ENCODE measurements at regions not wholly inside any gene's neighbourhood (a gene's known extent, or its start where the extent isn't known, plus 50 kb on each side); places are given as distances from the start of the nearest gene placed in this dataset.

- TF ChIP-seq, protein P1, sequence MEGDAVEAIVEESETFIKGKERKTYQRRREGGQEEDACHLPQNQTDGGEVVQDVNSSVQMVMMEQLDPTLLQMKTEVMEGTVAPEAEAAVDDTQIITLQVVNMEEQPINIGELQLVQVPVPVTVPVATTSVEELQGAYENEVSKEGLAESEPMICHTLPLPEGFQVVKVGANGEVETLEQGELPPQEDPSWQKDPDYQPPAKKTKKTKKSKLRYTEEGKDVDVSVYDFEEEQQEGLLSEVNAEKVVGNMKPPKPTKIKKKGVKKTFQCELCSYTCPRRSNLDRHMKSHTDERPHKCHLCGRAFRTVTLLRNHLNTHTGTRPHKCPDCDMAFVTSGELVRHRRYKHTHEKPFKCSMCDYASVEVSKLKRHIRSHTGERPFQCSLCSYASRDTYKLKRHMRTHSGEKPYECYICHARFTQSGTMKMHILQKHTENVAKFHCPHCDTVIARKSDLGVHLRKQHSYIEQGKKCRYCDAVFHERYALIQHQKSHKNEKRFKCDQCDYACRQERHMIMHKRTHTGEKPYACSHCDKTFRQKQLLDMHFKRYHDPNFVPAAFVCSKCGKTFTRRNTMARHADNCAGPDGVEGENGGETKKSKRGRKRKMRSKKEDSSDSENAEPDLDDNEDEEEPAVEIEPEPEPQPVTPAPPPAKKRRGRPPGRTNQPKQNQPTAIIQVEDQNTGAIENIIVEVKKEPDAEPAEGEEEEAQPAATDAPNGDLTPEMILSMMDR (IDR thresholded peaks at IDR 0.05), result no peak
- TF ChIP-seq POLR2AphosphoS5 (IDR thresholded peaks at IDR 0.05), result no peak
- TF ChIP-seq POLR2A (IDR thresholded peaks at IDR 0.05), result no peak
Measured at GRCh38 chr1:67597336-67597735, 87.7 kb upstream of the GADD45A start.

Measured in sigmoid colon (tissue), 4 donors.